Activated CD8-positive, alpha-beta memory T cell treated with anti-CD3 and anti-CD28 coated beads for 48 hours (primary cell): ENCODE measurements at regions not wholly inside any gene's neighbourhood (a gene's known extent, or its start where the extent isn't known, plus 50 kb on each side); places are given as distances from the start of the nearest gene placed in this dataset.

Source experiments
- DNase-seq, 3 experiments: peaks; one replicate each; pipeline ENCODE4 v3.0.0-alpha.2; 2020; ENCODE audit warnings: low read depth in 2 of 3, low spot score in 2 of 3

- DNase-seq = no peak
These were observed 93.8 kb upstream of the CLMN start for GRCh38 chr14:95413289-95414215.

- DNase-seq = no peak
These were observed 91.1 kb upstream of the CLMN start for GRCh38 chr14:95410838-95411237.

DNA sequence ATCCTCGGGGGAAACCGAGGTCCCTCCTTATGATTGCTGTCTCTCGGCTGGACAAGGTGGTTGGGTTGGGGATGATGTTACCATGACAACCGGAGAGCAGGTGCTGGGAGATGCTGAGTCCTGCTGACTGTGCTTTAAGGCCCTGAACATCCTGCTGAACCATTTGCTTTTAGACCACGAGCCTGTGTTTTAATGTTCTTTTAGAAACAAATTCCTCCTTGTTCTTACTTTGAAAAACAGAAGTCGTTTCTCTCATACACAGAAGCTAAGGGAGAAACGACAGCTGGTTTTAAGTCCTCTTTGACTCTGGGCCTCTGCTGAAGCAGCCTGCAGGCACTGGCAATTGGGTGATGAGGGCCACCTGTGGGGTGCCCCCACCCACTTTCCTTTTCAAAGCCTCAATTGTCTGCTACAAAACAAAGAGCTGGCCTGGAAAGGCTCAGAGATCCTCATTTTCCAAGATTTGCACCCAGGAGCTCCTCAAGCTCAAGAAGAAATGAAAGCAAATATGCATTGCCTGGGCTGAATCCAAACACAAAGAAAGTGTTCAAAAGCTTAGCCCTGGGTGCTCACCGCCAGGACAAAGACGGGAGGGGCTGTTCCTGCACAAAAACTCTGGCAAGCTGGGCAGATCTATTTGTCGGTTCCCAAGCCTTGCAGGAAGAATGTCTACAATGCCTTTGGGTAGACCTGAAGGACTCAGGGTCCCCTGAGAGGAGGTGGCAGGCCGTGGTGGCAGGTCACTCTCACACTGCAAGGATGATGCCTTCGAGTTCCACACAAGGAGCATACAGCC is 90.0 kb upstream of the CLMN start:
- no peak for DNase-seq

- DNase-seq = no peak
These were observed 89.2 kb upstream of the CLMN start for GRCh38 chr14:95408731-95409476.

GRCh38 chr14:95407354-95407753 is 87.6 kb upstream of the CLMN start:
- DNase-seq = no peak

- no peak for DNase-seq
These were observed 87.1 kb upstream of the CLMN start for GRCh38 chr14:95406756-95407277.

DNA sequence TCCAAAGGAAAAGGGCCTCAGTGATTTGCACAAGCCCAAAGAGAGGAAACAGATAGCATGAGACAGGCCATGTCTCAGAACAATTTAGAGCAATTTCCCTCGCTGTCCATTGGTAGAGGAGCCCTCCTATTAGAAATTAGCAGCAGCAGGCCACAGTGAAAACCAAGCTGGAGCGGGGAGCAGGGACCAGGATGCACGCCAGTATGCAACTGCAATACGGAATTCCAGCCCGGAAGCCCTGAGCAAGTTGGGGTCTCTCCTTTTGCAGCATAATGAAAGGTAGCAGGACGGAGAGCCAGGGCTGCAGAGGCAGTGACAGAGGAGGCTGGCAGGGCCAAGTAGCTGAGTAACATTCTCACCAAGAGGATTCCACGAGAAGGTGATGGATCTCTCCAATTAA is 84.9 kb upstream of the CLMN start:
- DNase-seq = no peak

GRCh38 chr14:95402578-95402977 is 82.9 kb upstream of the CLMN start:
- DNase-seq = no peak

- no peak for DNase-seq
These were observed 82.5 kb upstream of the CLMN start for GRCh38 chr14:95402176-95402575.

- no peak for DNase-seq
These were observed 79.2 kb upstream of the CLMN start for GRCh38 chr14:95398630-95399547.

- DNase-seq = no peak
These were observed 77.6 kb upstream of the CLMN start for GRCh38 chr14:95397325-95397724.

- DNase-seq = no peak
These were observed 76.5 kb upstream of the CLMN start for GRCh38 chr14:95396221-95396620.

GRCh38 chr14:95395098-95395737 is 75.5 kb upstream of the CLMN start:
- DNase-seq = no peak

DNA sequence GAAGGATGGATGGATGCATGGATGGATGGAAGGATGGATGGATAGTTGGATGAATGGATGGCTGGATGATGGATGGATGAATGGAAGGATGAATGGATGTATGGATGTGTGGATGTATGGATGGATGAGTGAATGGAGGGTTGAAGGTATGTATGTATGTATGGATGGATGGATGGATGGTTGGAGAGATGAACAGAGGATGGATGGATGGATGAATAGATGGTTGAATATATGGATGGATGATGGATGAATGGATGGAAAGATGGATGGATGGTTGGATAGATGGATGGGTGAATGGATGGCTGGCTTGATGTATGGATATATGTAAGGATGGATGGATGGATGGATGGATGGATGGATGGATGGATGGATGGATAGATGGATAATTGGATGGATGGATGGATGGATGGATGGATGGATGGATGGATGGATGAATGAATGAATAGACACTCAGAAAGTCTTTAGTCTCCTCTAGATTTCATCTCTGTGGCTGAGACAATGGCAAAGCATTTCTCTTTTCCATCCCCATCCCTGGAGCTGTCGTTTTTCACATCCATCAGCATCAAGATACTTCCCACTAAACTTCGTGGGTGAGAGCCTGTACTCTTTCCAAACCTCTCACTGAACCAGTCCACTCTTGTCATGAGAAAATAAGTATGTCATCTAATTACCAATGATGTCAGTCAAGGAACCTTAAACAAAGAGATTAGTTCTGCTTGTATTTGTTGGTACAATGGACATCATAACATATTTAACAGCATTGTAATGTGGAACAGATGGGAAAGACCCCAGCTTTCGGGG is 74.8 kb upstream of the CLMN start:
- DNase-seq = no peak

DNA sequence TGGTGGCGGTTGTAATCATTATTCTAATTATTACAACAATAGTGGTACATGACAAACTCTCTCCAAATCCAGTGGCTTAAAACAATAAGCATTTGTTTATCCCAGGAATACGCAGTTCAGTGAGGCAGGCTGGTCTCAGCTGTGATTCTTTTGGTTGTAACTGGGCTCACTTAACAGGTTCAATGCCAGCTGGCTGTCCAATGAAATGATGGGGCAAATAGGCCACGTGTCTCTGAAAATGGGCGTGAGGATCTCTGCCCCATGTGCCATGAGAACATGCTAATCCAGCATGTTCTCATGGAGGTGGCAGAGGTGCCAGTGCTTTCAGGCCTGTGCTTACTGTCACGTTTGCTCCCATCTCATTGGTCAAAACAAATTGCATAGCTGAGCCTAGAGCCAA is 73.1 kb upstream of the CLMN start:
- no peak for DNase-seq

GRCh38 chr14:95391331-95391730 is 71.6 kb upstream of the CLMN start:
- DNase-seq = no peak

DNA sequence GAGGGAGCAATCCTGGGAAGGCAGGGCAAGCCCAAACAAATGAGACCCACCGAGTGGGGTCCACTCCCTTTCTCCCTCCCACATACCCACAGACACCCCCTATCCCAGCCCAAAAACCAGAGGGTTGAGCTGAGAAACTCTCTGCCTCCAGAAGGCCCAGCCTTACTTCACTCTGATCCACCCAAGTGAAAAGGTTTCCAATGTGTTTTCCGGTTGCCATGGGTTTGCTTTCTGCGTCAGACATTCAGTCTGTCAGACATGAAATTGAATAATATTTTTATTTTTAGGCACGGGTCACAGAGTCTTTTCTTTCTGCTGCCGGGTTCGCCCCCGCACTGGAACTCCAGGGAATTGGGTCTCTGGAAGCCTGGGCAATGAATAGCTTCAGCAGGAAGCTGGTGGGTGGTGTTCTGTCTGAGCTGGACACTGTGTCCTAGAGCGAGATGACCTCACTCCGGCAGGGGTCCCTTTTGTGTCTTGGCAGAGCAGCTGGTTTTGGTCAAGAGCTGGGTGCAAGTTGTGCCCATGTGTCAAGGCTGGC is 69.8 kb upstream of the CLMN start:
- DNase-seq = no peak

GRCh38 chr14:95388699-95389098 is 69.0 kb upstream of the CLMN start:
- no peak for DNase-seq
